ENCODE measurements at regions not wholly inside any gene's neighbourhood (a gene's known extent, or its start where the extent isn't known, plus 50 kb on each side); places are given as distances from the start of the nearest gene placed in this dataset.
A peak's percentile ranks its signal among the peaks of the same experiment; 100 is the strongest.

- DNase-seq, result no peak
Observed at GRCh38 chr16:82567175-82567574, 59.6 kb upstream of the CDH13 start.

DNA sequence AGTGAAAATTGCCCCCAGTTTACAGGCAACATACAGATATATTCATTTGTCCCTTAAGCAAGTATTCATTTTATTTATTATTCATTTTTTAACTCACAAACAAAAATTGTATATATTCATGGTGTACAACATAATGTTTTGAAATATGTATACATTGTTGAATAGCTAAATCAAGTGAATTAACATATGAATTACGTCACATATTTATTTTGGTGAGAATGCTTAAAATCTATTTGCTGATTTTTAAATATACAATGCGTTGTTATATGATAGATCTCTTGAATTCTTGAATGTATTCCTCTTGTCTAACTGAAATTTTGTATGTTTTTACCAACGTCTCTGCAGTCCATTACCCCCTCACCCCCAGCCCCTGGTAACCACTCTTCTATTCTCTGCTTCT is 63.4 kb upstream of the CDH13 start:
- no peak for DNase-seq

DNA sequence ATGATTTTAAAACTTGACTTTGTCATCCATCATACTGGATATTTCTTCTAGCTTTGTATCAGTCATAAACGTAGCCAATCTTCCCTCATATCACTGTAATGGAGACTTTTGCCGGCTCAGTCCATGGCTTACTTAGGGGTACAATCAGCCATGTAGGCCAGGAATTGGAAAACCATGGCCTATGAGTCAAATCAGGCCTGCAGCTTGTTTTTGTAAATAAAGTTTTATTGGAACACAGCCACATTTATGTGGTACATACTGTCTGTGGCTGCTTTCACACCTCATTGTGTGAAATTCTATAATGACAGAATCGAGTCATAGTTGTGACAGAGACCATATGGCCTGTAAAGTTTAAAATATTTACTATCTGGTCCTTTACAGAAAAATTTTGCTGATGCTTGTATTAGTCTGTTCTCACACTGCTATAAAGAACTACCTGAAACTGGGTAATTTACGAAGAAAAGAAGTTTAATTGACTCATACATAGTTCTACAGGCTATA is 64.5 kb upstream of the CDH13 start:
- no peak for DNase-seq

- no peak for DNase-seq
Observed at GRCh38 chr16:82560805-82561325, 65.9 kb upstream of the CDH13 start.

DNA sequence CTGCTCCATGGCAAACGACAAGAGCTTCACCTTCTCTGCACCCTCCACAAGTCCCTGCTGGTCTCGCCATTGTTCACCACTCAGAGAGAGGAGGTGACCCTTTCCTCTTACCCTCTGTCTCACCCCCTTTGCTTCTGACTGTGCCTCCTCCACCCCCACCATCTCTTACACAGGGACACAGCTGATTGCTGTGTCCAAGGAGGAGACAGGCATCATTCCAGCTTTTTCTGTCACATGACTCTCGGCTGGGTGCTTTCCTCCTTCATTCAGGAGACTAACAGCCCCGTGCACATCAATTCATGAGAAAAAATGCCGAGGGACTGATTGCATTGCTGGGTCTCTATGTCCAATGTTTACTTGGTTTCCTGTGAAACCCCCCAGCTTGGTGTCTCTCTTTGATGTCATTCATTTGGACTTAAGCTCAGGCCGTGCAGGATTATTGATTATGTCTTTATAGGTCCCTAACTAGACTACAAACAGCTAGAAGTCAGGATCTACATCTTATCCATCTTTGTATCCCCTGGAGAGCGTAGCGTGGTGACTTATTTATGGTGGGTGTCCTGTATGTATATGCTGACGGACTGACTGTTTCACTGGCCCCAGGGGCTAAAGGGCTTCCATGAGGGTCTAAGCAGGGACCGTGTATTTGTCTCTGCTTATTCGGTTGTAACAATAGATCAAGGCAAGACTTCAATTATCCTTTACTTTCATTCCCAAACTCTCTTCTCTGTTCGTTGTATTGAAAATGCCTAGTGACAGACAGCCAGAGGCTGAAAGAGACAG is 82.2 kb upstream of the CDH13 start:
- DNase-seq, result no peak

- DNase-seq, result no peak
Observed at GRCh38 chr16:82542714-82543113, 84.1 kb upstream of the CDH13 start.

GRCh38 chr16:82541103-82541502 is 85.7 kb upstream of the CDH13 start:
- no peak for DNase-seq

GRCh38 chr16:82535764-82536163 is 91.0 kb upstream of the CDH13 start:
- DNase-seq, result no peak

GRCh38 chr16:82535262-82535661 is 91.5 kb upstream of the CDH13 start:
- no peak for DNase-seq

DNA sequence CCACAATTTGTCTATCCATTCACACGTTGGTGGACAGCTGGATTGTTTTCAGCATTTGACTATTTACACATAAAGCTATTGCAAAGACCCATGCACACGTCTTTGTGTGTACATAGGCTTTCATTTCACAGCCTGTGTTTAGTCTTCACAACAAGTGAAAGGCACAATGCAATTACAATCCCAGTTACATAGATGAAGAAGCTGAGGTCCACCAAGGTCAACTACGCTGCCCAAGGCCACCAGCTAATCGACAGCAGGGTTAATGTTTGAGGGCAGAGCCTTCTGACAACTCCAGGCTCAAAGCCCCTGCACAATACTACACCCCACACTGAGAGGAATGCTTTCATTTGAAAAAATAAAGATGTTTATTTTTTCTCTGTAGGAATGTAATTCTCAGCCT is 93.6 kb upstream of the CDH13 start:
- DNase-seq, result no peak

DNA sequence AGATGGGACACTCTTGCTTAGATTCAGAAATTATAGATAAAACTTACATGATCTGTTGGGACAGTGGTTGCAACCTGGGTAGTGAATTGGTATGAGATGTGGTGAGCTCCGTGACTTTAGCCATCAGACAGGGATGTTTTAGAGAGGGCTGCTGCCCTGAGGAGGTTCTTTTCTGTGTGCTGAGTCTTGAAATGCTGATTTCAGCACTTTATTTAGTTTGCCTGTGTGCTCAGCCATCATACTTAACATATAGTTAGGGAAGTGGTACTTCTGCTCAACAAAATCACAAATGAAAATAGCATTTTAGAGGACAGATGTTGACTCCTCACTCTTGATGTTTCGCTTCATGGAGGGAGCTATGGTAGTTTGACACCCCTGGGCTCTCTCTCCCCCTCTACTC is 95.9 kb upstream of the CDH13 start:
- DNase-seq, result no peak

- DNase-seq, result no peak
Observed at GRCh38 chr16:82527101-82527500, 99.7 kb upstream of the CDH13 start.

DNA sequence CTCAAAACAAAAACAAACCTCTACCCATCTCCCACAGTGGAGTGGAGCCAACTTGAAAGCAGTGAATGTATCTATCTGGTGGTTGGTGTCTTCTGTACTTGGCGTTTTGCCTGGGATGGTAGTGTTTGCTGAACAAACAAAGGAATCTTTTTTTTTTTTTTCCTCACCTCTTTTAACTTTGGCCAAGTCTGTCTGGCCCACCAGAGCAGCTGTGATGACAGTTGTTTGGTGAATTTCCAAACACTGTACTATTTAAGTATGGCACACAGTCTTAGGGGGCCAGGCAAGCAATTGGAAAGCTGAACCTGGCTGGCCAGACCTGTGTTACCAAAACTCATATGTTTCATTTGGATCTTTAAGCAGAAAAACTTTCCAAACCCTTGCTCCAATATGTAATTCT is 101.8 kb upstream of the CDH13 start:
- DNase-seq, result peak; percentile 18

- no peak for DNase-seq
Observed at GRCh38 chr16:82523815-82524214, 103.0 kb upstream of the CDH13 start.

GRCh38 chr16:82522026-82522425 is 104.7 kb upstream of the CDH13 start:
- DNase-seq, result no peak

GRCh38 chr16:82518811-82519210 is 108.0 kb upstream of the CDH13 start:
- no peak for DNase-seq

- DNase-seq, result no peak
Observed at GRCh38 chr16:82514262-82514661, 112.5 kb upstream of the CDH13 start.

- no peak for DNase-seq
Observed at GRCh38 chr16:82510789-82511305, 115.9 kb upstream of the CDH13 start.

DNA sequence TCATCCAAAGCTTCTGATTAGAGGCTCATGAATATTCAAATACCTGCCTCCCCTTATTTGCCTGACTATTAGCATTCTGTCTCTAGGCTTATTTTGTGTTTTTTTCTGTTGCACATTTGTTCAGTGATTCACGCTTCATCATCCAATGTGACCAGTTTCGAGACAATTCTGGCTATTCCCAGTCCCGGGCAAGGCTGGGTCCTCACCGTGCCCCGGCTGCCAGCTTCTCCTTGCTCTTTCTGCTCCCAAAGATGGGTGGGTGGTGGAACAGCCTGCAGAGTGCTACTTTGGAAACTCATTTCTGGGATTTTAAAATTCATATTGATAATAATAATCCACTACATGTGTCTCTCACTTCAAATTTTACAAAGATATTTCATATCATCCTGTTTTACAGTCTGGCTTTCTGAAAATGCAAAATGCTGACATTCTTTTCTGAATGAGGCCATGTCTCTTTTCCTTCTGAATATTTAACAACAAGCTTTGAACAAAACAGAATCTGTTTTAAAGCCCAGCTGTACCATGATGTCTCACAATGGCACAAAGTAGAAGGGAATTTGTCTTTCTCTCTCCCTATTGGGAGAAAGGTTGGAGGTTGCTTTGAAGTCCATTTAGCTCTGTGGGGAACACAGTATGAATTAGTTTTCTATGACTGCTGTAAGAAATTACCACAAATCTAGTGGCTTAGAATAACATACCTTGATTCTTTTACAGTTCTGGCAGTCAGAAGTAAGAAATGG is 116.9 kb upstream of the CDH13 start:
- DNase-seq, result no peak

DNA sequence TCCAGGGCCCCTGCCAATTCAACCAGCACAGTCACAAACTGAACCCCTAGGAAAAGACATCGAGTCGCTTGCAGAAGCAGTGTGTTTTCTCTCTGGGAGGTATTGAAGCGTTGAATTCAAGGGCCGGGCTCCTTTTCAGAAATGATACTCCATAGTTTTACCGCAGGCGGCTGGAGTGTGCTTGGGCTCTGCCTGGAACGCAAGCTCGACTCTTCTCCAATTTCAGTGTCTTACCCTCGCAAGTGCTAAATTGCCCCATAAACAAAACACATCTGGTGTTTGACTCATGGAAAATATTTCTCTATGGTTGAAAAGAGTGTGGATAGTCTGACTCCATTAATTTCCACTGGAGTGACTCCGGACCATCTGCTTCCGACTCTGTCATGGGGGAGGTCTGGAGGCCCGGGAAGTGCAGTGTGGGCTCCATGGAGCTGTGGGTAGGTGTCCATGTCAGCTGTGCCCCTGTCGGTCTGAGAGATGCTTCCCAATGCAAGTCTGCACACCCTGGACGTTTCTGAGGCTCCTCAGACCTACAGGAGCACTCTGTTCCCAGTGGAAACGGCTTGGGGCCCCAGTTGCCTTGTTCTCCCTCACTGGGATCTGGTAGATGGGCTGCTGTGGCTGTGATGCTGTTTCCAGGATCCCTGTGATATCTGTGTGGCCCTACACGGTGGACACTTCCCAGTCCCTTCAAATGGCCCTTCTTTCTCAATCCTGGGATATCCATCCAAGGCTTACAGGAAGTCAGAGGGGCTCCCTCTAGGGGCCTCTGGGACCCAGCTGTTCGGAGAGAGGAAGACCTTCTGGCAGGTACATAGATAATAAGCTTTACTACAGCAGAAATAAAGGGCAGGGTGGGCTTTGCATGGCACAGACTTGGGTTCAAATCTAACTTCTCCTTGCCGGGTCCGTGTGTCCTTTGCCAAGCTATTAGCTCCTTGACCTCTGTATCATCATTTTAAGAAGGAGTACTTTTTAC is 119.8 kb upstream of the CDH13 start:
- no peak for DNase-seq

DNA sequence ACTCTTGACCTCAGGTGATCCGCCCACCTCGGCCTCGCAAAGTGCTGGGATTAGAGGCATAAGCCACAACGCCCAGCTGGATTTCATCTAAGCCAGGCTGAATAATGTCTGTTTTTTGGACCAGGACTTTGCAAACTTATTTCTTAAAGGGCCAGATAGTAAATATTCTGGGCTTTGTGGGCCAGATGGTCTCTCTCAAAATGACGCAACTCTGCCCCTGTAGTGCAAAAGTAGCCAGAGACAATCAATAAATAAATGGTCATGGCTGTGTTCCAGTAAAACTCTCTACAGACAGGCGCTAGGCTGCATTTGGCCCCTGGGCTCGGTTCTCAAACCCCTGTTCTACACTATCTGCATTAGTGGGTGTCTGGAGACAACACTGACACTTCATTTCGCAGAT is 121.9 kb upstream of the CDH13 start:
- no peak for DNase-seq

- DNase-seq, result no peak
Observed at GRCh38 chr16:82499302-82499701, 127.5 kb upstream of the CDH13 start.

GRCh38 chr16:82497139-82497538 is 129.6 kb upstream of the CDH13 start:
- no peak for DNase-seq
